Renal cortical epithelial cell (primary cell): ENCODE measurements at regions not wholly inside any gene's neighbourhood (a gene's known extent, or its start where the extent isn't known, plus 50 kb on each side); places are given as distances from the start of the nearest gene placed in this dataset.
A peak's percentile ranks its signal among the peaks of the same experiment; 100 is the strongest.
"Not testable (repeated sequence)": the region's sequence is repeated elsewhere in the genome, so short reads cannot be mapped to it uniquely, and the experiment has no call there.

ENCODE experiments used
- DNase-seq: peaks from one replicate; pipeline ENCODE4 v3.0.0-alpha.2; 2011; ENCODE audit warnings: low read depth

DNA sequence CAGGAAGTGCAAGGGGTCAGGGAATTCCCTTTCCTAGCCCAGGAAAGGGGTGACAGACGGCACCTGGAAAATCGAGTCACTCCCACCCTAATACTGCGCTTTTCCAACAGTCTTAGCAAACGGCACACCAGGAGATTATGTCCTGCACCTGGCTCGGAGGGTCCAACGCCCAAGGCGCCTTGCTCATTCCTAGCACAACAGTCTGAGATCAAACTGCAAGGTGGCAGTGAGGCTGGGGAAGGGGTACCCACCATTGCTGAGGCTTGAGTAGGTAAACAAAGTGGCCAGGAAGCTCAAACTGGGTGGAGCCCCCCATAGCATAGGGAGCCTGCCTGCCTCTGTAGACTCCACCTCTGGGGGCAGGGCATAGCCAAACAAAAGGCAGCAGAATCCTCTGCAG is 618.5 kb upstream of the LRRN3 start:
- not testable (repeated sequence) for DNase-seq

DNA sequence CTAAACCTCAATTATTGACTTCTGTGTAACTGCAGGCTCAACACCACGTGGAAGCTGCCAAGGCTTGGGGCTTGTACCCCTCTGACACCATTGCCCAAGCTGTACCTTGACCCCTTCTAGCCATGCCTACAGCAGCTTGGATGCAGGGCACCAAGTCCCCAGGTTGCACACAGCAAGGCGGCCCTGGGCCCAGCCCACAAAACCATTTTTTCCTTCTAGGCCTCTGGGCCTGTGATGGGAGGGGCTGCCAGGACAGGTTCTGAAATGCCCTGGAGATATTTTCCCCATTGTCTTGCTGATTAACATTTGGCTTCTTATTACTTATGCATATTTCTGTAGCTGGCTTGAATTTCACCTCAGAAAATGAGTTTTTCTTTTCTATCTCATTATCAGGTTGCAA is 610.0 kb upstream of the LRRN3 start:
- DNase-seq: no peak

DNA sequence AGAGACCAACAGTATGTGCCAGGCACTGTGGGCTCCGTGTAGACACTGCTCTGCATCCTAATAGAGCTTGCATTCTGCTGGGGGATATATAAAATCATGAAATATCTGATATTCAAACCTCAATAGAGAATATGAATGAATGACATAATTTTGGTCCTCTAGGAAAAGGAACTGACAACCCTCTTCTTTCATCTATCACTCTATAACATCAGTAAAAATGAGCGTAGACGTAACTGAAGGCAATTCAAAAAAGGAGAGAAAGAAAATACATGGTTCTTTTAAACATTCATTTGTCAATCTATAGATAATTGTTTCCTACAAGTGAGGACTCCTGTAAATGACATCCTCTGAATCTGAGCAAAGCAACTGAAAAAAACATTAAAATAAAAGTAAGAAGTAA is 607.4 kb upstream of the LRRN3 start:
- no peak for DNase-seq

DNA sequence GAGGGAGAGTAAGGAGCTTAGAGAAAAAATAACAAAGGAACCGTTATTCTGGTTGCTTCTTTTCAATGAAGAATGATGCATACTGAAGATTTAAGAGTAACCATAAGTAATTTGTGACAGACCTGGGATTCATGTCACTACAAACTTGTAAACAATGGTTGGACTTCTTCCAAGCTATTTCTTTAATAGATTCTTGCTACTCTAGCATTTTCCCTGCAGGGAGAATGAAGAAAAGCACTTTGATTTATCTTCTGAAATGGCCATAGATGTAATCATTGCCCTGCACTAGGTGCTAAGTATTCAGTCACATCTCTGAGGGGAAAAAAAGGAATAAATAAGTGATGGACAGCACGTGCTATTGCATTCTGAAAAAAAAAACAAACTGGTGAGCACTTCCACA is 606.6 kb upstream of the LRRN3 start:
- no peak for DNase-seq

DNA sequence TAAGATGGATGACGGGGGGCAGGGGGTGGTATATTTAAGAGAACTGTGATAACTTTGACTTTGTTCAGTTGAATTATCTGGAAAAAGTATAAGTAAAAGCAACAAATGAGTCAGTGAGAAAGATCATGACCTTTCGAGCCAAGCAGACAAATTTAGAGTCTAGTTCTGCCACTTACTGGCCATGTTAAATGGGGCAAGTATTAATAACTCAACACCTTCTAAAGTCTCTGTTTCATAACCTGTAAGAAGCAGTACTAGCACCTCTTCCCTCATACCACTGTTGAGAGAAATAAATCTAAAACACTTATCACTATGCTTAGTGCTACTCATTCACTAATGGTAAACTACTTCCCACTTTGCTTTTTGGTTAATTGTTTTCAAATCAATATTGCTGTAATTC is 604.4 kb upstream of the LRRN3 start:
- DNase-seq: peak; percentile 7

DNA sequence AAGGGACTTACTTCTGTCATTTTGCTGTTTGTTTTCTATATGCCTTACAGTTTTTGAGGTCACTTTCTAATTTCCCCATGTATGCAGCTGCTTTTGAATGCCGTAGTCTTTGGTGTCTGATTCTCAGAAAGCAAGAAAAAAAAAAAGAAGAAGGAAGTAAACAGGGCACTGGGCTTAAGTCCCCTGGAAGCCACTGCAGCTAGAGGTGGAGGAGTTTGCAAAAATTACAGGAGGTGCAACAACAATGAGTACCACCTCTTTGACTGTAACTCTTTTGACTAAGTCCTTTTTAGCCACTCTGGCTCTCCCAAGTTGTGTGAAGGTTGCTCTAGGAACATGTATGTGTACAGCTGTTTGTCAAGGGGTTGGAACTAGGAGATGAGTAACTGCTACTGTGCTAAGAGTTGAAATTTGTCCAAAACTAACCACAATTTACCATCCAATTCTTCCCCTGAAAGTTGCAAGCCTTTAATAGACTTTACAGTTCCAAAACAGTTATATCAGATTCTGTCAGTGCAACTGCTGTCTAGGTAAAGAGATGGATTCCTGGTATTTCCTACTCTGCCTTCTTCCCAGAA is 588.0 kb upstream of the LRRN3 start:
- DNase-seq: peak; percentile 16

DNA sequence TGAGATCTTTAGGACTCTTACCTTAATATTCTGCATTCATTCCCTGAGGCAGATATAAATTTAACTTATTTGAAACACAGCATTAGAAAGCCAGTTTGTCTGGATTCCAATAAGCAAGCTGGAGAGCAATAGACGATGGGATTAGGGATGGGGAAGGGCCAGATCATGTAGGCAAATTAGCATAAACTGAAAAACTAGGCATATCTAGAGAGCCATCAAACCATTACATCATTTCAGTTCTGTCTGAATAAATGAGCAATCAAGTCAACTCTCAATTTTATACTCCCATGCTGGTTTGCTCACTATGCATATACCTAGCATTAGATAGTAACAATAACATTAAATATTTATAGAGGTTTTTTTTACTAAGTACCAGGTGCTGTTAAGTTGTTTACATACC is 583.6 kb upstream of the LRRN3 start:
- no peak for DNase-seq

DNA sequence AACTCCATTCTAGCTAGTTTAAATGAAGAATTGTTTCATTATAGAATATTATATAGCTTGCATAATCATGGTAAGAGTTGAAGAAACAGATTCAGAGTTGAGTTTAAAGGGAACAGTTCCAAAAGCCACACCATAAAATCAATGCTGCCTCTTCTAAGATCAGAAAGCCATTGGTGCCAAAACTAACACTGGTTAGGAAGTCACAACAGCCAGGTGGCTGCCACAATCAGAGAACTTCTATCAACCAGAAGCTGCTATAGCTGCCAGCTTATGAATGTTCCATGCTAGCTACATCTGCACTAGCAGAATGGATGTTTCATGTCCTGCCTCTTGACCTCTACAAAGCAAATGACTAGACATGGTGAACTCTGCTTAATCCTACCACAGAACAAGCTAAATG is 583.1 kb upstream of the LRRN3 start:
- no peak for DNase-seq

DNA sequence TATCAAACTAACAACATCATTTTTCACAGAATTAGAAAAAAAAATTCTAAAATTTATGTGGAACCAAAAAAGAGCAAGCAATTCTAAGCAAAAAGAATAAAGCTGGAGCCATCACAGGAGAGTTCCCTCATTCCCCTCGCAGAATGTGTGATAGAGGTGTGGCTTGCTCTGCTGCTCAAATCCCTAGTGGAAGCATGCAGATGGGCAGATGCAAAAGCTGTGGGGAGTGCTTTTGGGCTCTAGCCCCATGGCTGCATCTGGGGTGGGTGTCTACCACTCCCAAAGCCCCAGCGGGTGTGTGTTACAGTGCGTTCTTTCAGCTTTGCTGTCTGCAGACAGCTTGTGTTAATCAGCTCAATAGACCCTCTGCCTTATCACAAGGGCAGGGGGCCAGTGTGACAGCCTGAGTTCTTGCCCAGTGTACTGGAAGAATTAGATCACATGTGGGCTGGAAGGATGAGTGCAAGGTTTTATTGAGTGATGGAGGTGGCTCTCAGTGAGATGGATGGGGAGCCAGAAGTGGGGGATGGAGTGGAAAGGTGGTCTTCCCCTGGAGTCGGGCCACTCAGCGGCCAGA is 575.9 kb upstream of the LRRN3 start:
- not testable (repeated sequence) for DNase-seq

DNA sequence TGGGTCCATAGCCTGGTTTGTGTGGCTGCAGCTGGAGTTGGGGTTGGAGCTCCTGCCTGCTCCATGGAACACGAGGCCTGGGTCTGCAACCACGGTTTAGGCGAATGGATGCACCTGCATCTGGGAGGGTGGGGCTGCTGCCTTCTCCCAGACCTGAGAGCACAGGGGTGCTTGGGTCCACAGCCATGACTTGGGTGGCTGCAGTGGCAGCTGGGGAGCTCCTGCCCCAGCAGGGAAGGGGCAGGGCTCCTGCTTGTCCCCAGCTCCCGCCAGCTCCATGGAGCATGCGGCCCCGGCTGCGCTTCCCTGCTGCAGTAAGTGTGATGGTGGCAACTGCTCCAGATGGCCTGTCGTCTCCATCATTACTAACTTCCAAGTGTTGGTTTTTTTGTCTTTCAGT is 571.1 kb upstream of the LRRN3 start:
- DNase-seq: no peak

DNA sequence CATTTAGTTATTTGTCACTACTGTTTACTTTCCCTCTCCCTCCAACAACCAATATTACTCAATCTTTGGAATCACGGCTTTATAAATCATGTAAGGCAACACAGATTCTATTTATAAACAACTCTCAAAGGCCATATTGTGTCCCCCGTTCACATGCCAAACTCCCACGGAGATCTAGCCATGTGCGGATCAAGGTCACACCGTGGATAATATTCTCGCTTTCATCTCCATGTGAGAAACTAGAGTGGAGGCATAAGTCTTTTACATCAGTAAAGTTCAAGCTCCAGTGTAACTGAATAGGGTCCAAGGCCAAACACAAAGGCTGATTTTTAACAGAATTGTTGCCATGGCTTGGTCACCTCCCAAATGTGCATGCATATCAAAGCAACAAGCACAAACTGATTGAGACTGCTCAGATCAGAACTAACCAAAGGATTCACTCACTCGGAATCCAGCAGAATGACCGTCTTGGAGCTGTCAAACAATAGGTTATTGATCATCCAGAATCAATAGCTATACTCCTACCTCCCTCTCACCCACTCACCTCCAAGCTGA is 569.5 kb upstream of the LRRN3 start:
- no peak for DNase-seq

DNA sequence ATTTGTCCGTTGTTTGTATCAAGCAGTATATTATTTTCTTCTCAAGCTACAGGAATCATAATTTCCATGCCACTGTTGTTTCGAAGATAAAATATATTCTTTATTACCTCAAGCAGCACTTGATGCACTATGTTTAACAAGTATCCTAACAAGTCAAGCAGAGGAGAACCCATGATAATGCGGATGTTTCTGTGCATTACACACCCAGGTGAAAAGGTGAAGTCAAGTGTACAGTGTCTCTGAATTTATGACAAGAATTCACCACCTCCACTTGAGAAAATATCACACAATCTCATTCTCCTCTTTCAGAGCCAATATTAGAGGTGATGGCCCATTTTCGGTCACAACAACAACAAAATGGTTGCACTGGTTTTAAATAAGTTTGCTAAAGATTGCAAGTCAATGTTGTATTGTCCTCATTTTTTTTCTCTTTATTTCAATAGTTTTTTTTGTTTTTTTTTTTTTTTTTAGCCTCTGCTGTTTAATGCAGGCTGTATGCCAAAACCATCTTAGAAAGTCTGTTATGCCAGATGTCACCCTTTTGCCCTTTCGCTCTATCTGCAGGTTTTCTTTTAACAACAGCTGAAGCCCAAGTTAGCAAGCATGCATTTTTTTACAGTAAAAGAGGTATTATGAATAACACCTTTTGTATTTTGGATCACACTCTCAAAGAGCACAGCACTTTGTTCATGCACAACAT is 568.7 kb upstream of the LRRN3 start:
- no peak for DNase-seq

DNA sequence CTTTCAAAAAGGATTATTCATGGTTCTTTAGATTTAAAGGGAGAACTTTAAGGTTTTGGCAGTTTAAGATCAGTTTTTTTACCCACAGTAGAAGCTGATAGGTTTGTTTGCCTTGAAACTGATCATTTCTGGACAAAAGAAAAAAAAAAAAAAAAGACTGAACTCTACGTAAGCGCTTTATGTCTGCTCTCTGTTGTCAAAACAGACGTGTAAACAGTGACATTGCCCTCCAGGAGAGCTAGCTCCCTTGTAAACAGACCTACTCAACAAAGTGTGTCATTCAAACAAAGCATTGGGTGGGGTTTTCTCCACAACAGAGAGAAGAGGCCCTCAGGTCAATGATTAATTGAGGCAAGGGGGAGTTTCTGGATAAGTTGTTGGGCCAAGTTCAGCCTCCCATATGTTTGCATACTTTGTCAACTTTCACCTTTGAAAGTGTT is 568.1 kb upstream of the LRRN3 start:
- DNase-seq: peak; percentile 93

DNA sequence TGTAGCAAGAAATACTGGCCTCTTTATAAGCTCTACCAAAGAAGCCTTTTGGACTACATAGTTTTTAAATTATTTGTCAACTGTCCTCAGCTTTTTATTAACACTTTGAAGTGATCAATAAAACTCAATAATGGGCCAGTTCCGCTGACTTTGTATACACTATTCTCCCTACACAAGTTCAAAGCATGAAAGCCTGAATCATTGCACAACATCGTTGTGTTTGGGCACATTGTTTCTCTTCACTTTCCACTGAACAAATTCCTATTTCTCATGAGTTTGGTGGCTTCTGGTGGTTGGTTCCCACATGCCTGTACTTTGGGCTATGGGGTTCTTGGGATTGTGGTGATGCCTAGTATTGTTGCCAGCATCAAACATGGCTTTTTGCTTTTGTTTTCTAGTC is 561.8 kb upstream of the LRRN3 start:
- DNase-seq: no peak

DNA sequence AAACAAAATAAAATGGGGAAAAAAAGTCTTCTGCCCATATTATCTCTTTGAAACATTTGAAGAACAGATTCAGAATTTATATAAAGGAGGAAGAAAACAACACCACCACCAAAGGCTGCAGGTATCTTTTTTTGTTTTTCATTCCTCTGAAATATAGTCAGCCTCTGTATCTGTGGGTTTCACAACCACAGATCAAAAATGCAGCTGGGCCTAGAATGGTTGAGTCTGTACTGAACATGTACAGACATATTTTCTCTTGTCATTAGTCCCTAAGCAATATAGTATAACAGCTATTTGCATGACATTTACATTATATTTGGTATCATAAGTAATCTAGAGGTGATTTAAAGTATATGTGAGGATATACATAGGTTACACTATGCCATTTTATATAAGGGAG is 559.7 kb upstream of the LRRN3 start:
- DNase-seq: no peak

DNA sequence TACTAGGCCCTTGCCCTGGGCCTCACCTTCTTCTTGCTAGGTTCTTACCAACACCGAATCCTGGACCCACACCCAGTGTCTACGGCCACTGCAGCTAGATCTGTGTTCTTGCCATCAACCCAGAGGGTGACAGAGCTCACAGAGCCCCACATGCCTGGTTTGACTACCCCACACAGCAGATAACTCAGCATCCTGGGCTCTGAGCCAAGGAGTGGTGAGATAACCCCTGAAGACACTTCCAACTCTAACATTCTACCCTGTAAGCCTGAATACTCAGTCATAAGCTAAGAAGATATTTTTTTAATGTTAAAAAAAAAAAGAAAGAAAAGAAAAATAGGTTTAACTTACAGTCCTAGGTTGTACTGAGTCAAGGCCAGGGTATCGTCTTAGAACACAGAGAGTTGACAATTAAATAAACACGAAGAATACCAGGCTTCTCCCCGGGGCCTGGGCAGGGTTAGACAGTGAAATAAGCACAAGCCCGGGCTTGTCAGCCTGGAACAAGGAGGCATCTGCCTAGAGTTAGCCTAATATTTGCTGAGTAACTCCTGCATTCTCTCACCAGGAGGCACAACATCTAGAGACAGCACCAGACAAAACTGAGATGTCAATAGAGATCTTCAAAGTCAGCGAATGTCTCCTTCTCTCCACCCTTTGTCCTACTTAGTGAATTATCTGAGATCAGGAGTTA is 556.5 kb upstream of the LRRN3 start:
- DNase-seq: no peak

DNA sequence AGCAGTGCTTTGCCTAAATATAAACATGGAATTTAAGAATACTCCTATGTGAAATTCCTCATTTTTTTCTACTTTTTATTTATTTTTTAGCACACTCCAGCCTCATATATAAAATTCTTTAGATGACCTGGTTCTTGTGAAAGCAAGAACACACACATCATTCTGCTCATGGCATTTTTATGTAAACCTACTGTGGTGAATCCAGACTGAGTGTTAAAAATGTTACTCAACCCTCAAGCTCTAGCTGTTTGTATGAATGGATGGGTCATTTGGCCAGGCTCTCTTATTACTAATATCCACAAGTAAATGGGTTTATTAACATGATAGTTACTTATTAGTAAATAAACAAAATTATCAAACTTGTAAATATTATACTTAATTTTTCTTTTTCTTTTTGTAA is 551.7 kb upstream of the LRRN3 start:
- no peak for DNase-seq

DNA sequence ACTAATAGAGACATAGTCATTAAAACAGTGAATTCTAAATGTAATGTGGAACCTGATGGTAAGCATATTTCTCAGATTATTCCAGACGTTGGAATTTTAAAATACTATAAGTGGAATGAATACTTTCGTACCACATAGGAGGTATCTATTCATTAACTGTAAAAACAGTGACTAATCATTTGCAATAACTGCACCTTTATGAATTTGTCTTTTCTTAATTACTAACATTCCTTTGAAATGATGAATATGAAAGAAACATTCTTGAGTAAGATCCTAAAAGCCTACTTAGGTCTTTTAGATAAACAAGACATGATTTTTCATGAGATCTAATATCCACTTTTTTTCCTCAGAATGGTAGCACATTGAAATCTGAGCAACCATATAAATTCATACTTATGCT is 549.0 kb upstream of the LRRN3 start:
- peak; percentile 11 for DNase-seq

DNA sequence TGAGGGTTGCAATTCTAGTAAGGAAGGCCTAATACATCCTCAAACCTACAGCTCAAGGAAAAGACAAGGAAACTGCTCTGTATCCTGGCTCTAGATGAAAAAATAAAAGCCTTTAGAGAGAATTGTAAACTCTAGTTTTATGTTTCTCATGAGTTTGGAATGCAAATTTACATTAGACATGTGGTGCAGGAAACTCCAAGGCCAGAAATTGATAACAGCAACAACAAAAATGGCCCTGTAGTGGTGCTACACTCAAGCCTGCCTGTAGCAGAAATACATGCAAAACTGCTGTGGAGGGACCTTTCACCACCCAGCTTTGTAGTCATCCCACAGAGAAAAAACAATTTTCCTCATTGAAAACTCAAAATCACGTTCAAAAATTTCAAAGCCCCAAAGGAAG is 546.7 kb upstream of the LRRN3 start:
- DNase-seq: peak; percentile 2

DNA sequence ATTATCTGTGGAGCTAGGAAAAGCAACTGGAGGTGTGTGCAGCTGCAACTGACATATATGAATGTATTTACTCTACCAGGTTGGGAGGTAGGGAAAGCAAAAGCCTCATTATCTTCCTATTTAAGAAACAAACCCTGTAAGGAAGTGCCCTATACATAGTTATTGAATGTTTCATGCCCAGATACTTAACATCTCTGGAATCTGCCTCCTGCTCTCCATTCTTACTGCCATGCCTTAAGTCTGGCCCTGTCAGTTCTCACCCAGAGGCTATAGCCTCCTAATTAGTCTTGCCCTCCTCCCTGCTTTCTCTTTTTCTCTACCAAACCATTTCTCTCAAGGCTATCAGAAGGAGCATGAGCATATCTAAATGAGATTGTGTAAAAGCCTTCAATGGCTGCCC is 542.6 kb upstream of the LRRN3 start:
- DNase-seq: no peak

DNA sequence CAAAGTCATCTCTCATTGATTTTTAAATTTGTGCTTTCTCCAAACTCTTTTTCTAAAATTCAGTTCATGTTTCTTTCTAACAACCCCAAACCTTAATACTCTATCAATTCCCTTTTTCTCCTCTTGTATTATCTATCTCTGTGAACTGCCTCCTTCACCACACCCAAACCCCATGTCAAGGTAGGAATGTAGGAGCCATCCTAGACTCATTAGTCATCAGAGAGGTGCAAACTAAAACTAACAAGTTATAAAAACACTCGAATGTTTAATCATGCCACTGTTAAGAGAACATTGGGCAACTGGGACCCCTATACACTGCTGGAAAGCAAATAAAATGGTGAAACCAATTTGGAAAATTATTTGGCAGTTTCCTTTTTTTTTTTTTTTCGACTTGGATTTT is 533.8 kb upstream of the LRRN3 start:
- no peak for DNase-seq

DNA sequence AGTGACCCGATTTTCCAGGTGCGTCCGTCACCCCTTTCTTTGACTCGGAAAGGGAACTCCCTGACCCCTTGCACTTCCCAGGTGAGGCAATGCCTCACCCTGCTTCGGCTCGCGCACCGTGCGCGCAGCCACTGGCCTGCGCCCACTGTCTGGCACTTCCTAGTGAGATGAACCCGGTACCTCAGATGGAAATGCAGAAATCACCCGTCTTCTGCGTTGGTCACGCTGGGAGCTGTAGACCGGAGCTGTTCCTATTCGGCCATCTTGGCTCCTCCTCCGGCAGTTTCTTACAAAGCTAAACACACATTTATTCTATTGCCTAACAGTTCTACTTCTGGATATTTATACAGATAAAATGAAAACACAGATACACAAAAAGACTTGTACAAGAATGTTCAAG is 527.6 kb upstream of the LRRN3 start:
- DNase-seq: not testable (repeated sequence)

DNA sequence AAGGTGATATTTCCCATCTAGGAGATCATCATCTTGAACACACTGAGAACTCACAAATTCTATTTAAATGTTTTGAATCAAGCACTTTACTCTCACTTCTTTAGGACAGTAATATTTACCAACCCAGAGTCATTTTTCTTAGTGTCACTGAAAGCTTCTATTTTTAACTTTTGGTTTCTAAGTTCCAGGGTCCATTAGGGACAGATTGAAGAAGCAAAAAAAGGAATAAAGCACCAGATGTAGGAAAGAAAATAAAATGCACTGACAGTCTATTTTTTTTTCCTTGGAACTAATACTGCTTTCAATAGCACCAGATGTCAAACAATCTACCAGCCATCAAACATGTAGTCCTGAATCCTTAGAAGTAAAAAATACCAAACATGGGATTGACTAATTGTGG is 526.7 kb upstream of the LRRN3 start:
- no peak for DNase-seq
